ENCODE measurements at regions not wholly inside any gene's neighbourhood (a gene's known extent, or its start where the extent isn't known, plus 50 kb on each side); places are given as distances from the start of the nearest gene placed in this dataset.

GRCh38 chr7:52897713-52898112, 137.7 kb upstream of the POM121L12 start:
- H3K9me3 ChIP-seq = no peaks in the 10 kb centered on the region
- no peak for DNase-seq
- H3K36me3 ChIP-seq = no peaks in the 10 kb centered on the region
- H3K27me3 ChIP-seq = no peaks in the 10 kb centered on the region
- no peaks in the 10 kb centered on the region for H3K4me1 ChIP-seq
- no peak for TF ChIP-seq CTCF (IDR thresholded peaks at IDR 0.05)
- H3K27ac ChIP-seq = no peak overlapping the region
- H3K4me3 ChIP-seq = no peak overlapping the region
- intact Hi-C loops (cut with DNase I; ENCODE audit: low total_unique reads) = no loop called here

- no peaks in the 10 kb centered on the region for H3K36me3 ChIP-seq
- no peak overlapping the region for H3K27ac ChIP-seq
- intact Hi-C loops (cut with DNase I; ENCODE audit: low total_unique reads) = no loop called here
These were observed 138.1 kb upstream of the POM121L12 start for GRCh38 chr7:52897288-52897687.

GRCh38 chr7:52877240-52877639, 158.2 kb upstream of the POM121L12 start:
- Histone ChIP-seq H3K4me3 (no peak overlapping the region), H3K4me1 (no peaks in the 10 kb centered on the region), H3K27me3 (no peaks in the 10 kb centered on the region), H3K9me3 (no peaks in the 10 kb centered on the region), H3K27ac (no peak overlapping the region), H3K36me3 (no peaks in the 10 kb centered on the region)
- intact Hi-C loops (cut with DNase I; ENCODE audit: low total_unique reads) = no loop called here
- DNase-seq = no peak
- no peak for TF ChIP-seq CTCF (IDR thresholded peaks at IDR 0.05)

More at GRCh38 chr7:52897288-52897687, 138.1 kb upstream of the POM121L12 start:
- no peaks in the 10 kb centered on the region for H3K4me1 ChIP-seq
- DNase-seq = no peak
- no peak for TF ChIP-seq CTCF (IDR thresholded peaks at IDR 0.05)
- no peaks in the 10 kb centered on the region for H3K9me3 ChIP-seq
- no peak overlapping the region for H3K4me3 ChIP-seq
- H3K27me3 ChIP-seq = no peaks in the 10 kb centered on the region

- Histone ChIP-seq H3K27me3 (no peaks in the 10 kb centered on the region), H3K4me3 (no peak overlapping the region), H3K27ac (no peak overlapping the region), H3K4me1 (no peaks in the 10 kb centered on the region), H3K9me3 (no peaks in the 10 kb centered on the region), H3K36me3 (no peaks in the 10 kb centered on the region)
- TF ChIP-seq CTCF (IDR thresholded peaks at IDR 0.05) = no peak
- intact Hi-C loops (cut with DNase I; ENCODE audit: low total_unique reads) = no loop called here
- no peak for DNase-seq
These were observed 159.0 kb upstream of the POM121L12 start for GRCh38 chr7:52876402-52876801.

- H3K36me3 ChIP-seq = no peaks in the 10 kb centered on the region
- TF ChIP-seq CTCF (IDR thresholded peaks at IDR 0.05) = no peak
- H3K4me1 ChIP-seq = no peaks in the 10 kb centered on the region
- no peak overlapping the region for H3K4me3 ChIP-seq
- H3K27me3 ChIP-seq = no peaks in the 10 kb centered on the region
- intact Hi-C loops (cut with DNase I; ENCODE audit: low total_unique reads) = no loop called here
- H3K9me3 ChIP-seq = peaks cover 0 to 14% (median 11%) of the 10 kb centered on the region in 3 donors
- no peak overlapping the region for H3K27ac ChIP-seq
- no peak for DNase-seq
These were observed 171.8 kb upstream of the POM121L12 start for GRCh38 chr7:52863652-52864051.

- no peak for TF ChIP-seq CTCF (IDR thresholded peaks at IDR 0.05)
- no peaks in the 10 kb centered on the region for H3K27me3 ChIP-seq
- peaks cover 0 to 14% (median 11%) of the 10 kb centered on the region in 3 donors for H3K9me3 ChIP-seq
- intact Hi-C loops (cut with DNase I; ENCODE audit: low total_unique reads) = no loop called here
- no peaks in the 10 kb centered on the region for H3K4me1 ChIP-seq
- no peak overlapping the region for H3K27ac ChIP-seq
- no peaks in the 10 kb centered on the region for H3K36me3 ChIP-seq
- no peak overlapping the region for H3K4me3 ChIP-seq
- no peak for DNase-seq
These were observed 173.1 kb upstream of the POM121L12 start for GRCh38 chr7:52862321-52862720.

Data from tibial artery (tissue), 4 donors.